Endodermal cell (in vitro differentiated cells): ENCODE measurements at regions not wholly inside any gene's neighbourhood (a gene's known extent, or its start where the extent isn't known, plus 50 kb on each side); places are given as distances from the start of the nearest gene placed in this dataset.

ENCODE experiments used
- DNase-seq: peaks from one replicate; pipeline ENCODE4 v3.0.0-alpha.2; 2017
- H3K27ac ChIP-seq: 2 replicates; pipeline ENCODE4 v1.5.1; 2013; ENCODE audit warnings: mild to moderate bottlenecking, low read depth, low read length, moderate library complexity
- H3K27me3 ChIP-seq: 2 replicates; pipeline ENCODE4 v1.6.1; 2013; ENCODE audit warnings: mild to moderate bottlenecking, low read length, moderate library complexity; ENCODE audit not compliant: insufficient read depth, control insufficient read depth, poor library complexity, severe bottlenecking
- H3K36me3 ChIP-seq: 2 replicates; pipeline ENCODE4 v1.7.0; 2013; ENCODE audit warnings: mild to moderate bottlenecking, low read length, moderate library complexity; ENCODE audit not compliant: control insufficient read depth, insufficient read depth
- H3K4me1 ChIP-seq: one replicate; pipeline ENCODE4 v1.7.0; 2013; ENCODE audit warnings: low read length; ENCODE audit not compliant: control insufficient read depth, insufficient read depth
- H3K4me3 ChIP-seq: 2 replicates; pipeline ENCODE4 v1.5.1; 2013; ENCODE audit warnings: mild to moderate bottlenecking, low read length, moderate library complexity
- H3K9ac ChIP-seq: 2 replicates; pipeline ENCODE4 v1.6.1; 2013; ENCODE audit warnings: mild to moderate bottlenecking, low read length, moderate library complexity; ENCODE audit not compliant: poor library complexity, severe bottlenecking; ENCODE audit errors: extremely low read depth
- H3K9me3 ChIP-seq: 2 replicates; pipeline ENCODE4 v1.6.1; 2013; ENCODE audit warnings: mild to moderate bottlenecking, low read length, moderate library complexity; ENCODE audit not compliant: control insufficient read depth
- H3K27ac Mint-ChIP-seq: 2 replicates; pipeline ENCODE4 v1.8.0; 2020; ENCODE audit warnings: mixed read lengths
- H3K27me3 Mint-ChIP-seq: 2 replicates; pipeline ENCODE4 v1.8.0; 2021; ENCODE audit warnings: mild to moderate bottlenecking, mixed read lengths; ENCODE audit not compliant: insufficient read depth
- H3K36me3 Mint-ChIP-seq: 2 replicates; pipeline ENCODE4 v1.8.0; 2020; ENCODE audit warnings: low read depth, mixed read lengths
- H3K4me1 Mint-ChIP-seq: 2 replicates; pipeline ENCODE4 v1.8.0; 2020; ENCODE audit warnings: mixed read lengths
- H3K4me3 Mint-ChIP-seq: 2 replicates; pipeline ENCODE4 v1.8.0; 2020; ENCODE audit warnings: mild to moderate bottlenecking, moderate library complexity, mixed read lengths
- H3K9me3 Mint-ChIP-seq: 2 replicates; pipeline ENCODE4 v1.8.0; 2020; ENCODE audit warnings: mild to moderate bottlenecking, mixed read lengths
- WGBS, 2 experiments: methylation state at CpG; one replicate each; pipeline versions ENCODE4 v1.1.5 to v1.1.7; 2013; ENCODE audit warnings: missing lambda C conversion rate in 2 of 2, mixed read lengths in 1 of 2; ENCODE audit not compliant: insufficient coverage in 1 of 2, insufficient read length in 1 of 2; 5-methylcytosine and 5-hydroxymethylcytosine counted together
- TF ChIP-seq, protein P1 (sequence below): fragments of 200-600 bp; sonication (generic); conservative IDR thresholded peaks from 2 replicates; pipeline ENCODE4 v1.5.0; 2021; ENCODE audit warnings: antibody characterized with exemption, mild to moderate bottlenecking

DNA sequence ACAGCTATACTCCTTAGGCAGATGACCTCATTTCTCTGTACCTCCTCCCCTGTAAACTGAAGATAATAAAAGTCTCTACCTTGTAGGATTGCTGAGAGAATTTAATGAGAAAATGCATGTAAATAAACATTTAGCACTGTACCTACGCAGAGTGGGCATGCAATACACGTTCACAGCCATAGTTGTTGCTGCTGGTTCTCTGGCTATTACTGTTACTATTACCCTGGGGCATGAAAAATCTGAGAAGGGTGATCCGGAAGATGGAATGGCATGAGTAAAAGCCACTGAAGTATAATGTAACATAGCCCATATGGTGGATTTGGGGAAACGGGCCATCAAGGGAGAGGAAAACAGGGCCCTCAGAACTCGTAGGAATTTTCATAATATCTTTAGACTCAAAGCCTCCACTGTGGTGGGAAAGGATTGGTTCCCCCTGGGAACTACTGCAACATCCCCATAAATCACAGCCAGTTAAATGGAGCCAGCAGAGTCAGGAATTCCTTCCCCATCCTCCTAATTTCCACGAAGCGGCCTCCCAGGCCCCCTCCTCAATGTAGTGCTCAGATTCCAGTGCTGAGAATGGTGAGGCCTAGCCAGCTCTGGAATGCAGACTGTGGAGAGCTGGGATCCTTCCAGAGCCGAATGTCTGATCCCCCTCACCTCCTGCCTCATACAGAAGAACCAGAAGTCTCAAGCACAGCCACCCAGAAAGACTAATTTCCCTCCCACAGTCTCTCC is 205.3 kb downstream of the MN1 start:
- Histone ChIP-seq H3K36me3 (no peaks in the 10 kb centered on the region), H3K9ac (no peak overlapping the region), H3K27me3 (no peaks in the 10 kb centered on the region), H3K4me3 (no peak overlapping the region), H3K4me1 (no peaks in the 10 kb centered on the region), H3K9me3 (no peaks in the 10 kb centered on the region), H3K27ac (peak overlapping the region; percentile 12)
- Mint-ChIP-seq H3K9me3 (no peaks in the 10 kb centered on the region), H3K4me1 (no peaks in the 10 kb centered on the region), H3K4me3 (no peak overlapping the region), H3K27me3 (peaks cover 8% of the 10 kb centered on the region), H3K36me3 (no peaks in the 10 kb centered on the region), H3K27ac (no peak overlapping the region)
- TF ChIP-seq, protein P1, sequence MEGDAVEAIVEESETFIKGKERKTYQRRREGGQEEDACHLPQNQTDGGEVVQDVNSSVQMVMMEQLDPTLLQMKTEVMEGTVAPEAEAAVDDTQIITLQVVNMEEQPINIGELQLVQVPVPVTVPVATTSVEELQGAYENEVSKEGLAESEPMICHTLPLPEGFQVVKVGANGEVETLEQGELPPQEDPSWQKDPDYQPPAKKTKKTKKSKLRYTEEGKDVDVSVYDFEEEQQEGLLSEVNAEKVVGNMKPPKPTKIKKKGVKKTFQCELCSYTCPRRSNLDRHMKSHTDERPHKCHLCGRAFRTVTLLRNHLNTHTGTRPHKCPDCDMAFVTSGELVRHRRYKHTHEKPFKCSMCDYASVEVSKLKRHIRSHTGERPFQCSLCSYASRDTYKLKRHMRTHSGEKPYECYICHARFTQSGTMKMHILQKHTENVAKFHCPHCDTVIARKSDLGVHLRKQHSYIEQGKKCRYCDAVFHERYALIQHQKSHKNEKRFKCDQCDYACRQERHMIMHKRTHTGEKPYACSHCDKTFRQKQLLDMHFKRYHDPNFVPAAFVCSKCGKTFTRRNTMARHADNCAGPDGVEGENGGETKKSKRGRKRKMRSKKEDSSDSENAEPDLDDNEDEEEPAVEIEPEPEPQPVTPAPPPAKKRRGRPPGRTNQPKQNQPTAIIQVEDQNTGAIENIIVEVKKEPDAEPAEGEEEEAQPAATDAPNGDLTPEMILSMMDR: no peak
- WGBS, 2 experiments: 75 to 92% methylated on average over 8 of the region's 8 CpGs
- no peak for DNase-seq

DNA sequence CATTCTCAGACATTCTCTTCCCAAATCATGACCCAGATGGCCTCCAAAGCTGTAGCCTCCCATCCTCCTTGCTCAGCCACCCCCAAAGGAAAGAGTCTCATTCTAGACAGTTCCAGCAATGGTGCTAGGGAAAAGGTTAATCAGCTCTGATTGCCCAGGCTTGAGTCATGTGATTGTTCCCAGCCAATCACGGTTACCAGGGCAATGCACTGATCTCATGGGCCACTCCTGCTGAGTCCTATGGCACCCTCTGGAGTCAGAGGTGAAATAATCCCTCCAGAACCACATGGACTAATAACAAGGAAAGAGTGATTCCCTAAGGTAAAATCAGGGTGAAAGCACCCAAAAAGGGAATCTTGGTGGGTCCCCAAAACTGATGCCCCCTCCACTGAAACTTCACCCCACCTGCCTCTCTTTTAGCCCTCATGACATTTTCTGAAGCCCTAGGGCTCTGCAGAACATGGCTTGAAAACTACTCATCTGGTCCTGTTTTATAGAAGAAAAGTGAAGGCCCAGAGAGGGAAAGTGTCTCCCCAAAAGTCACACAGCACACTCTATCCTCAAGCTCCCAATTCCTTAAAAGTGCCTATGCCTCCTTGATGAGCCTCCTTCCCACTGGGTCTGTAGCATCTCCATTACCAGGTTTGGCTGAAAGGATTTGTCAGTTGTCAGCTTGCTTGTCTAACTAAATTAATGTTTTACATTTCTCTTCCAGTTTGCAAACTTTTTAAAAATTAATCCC is 203.7 kb downstream of the MN1 start:
- Histone ChIP-seq H3K27ac (no peak overlapping the region), H3K9me3 (no peaks in the 10 kb centered on the region), H3K9ac (no peak overlapping the region), H3K36me3 (no peaks in the 10 kb centered on the region), H3K27me3 (peaks cover 9% of the 10 kb centered on the region), H3K4me3 (no peak overlapping the region), H3K4me1 (no peaks in the 10 kb centered on the region)
- no peaks in the 10 kb centered on the region for H3K36me3 Mint-ChIP-seq
- H3K27ac Mint-ChIP-seq: no peak overlapping the region
- H3K4me1 Mint-ChIP-seq: no peaks in the 10 kb centered on the region
- H3K27me3 Mint-ChIP-seq: peaks cover 15% of the 10 kb centered on the region
- DNase-seq: no peak
- H3K9me3 Mint-ChIP-seq: no peaks in the 10 kb centered on the region
- WGBS, 2 experiments: 90% methylated on average over 1 of the region's 1 CpG
- H3K4me3 Mint-ChIP-seq: no peak overlapping the region
- TF ChIP-seq, protein P1: no peak

GRCh38 chr22:27598792-27599191 is 202.8 kb downstream of the MN1 start:
- DNase-seq: no peak
- no peak overlapping the region for H3K9ac ChIP-seq
- H3K9me3 ChIP-seq: no peaks in the 10 kb centered on the region
- Mint-ChIP-seq H3K27me3 (peaks cover 24% of the 10 kb centered on the region), H3K36me3 (no peaks in the 10 kb centered on the region), H3K4me3 (no peak overlapping the region), H3K4me1 (no peaks in the 10 kb centered on the region), H3K9me3 (no peaks in the 10 kb centered on the region), H3K27ac (no peak overlapping the region)
- WGBS, 2 experiments: 94% methylated on average over 1 of the region's 1 CpG; no CpG with 5 or more reads in 1 of the 2 experiments
- H3K4me3 ChIP-seq: no peak overlapping the region
- H3K27me3 ChIP-seq: peaks cover 19% of the 10 kb centered on the region
- TF ChIP-seq, protein P1: no peak
- H3K27ac ChIP-seq: no peak overlapping the region
- H3K4me1 ChIP-seq: no peaks in the 10 kb centered on the region
- no peaks in the 10 kb centered on the region for H3K36me3 ChIP-seq
